ENCODE measurements at regions not wholly inside any gene's neighbourhood (a gene's known extent, or its start where the extent isn't known, plus 50 kb on each side); places are given as distances from the start of the nearest gene placed in this dataset.

DNA sequence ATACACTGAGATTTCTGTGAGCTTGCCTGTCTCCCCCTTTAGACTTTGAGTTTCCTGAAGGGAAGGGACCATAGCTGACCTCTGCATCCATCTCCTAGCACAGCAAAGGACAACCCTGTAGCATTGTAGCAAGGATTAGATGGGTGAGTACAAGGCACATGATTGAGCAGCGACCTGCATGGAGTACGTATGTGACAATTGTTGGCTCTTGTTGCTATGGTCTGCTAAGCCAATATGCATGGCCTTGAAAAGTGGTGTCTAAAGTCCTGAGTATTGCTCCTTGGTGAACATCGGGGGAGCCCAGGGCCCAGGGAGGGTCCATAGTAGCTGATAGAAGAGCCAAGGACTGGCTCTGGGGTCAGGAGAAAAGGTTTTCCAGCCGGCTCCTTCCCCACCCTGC is 365.0 kb upstream of the CHD6 start:
- TF ChIP-seq, protein P1, sequence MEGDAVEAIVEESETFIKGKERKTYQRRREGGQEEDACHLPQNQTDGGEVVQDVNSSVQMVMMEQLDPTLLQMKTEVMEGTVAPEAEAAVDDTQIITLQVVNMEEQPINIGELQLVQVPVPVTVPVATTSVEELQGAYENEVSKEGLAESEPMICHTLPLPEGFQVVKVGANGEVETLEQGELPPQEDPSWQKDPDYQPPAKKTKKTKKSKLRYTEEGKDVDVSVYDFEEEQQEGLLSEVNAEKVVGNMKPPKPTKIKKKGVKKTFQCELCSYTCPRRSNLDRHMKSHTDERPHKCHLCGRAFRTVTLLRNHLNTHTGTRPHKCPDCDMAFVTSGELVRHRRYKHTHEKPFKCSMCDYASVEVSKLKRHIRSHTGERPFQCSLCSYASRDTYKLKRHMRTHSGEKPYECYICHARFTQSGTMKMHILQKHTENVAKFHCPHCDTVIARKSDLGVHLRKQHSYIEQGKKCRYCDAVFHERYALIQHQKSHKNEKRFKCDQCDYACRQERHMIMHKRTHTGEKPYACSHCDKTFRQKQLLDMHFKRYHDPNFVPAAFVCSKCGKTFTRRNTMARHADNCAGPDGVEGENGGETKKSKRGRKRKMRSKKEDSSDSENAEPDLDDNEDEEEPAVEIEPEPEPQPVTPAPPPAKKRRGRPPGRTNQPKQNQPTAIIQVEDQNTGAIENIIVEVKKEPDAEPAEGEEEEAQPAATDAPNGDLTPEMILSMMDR (conservative IDR thresholded peaks at IDR 0.05): no peak
- no peak for TF ChIP-seq ZFX (IDR thresholded peaks at IDR 0.05)

All from C4-2B (cell line).